ENCODE measurements at regions not wholly inside any gene's neighbourhood (a gene's known extent, or its start where the extent isn't known, plus 50 kb on each side); places are given as distances from the start of the nearest gene placed in this dataset.

- no peaks in the 10 kb centered on the region for H3K79me2 ChIP-seq (ENCODE audit: control insufficient read depth, insufficient read depth, low read length)
- no peak overlapping the region for H3K4me3 ChIP-seq
- FAIRE-seq (no peak), ATAC-seq (no peak), DNase-seq (ENCODE audit: low read depth, low spot score) (no peak)
- SMC1A ChIA-PET (ENCODE audit: uncharacterized antibody, unreplicated experiment): interaction anchor here (0.5 to 7.6 kb wide), 15 partner anchors 10 to 307 kb away, joined by 3 to 118 read pairs (median 7); no protein-coding TSS in a partner anchor
- H4K20me1 ChIP-seq (ENCODE audit: control insufficient read depth, insufficient read depth): no peaks in the 10 kb centered on the region
- BruUV-seq (replicated peaks): no TSS peak
- RAD21 ChIA-PET (ENCODE audit: unreplicated experiment): interaction anchor here (0.6 to 5.6 kb wide), 7 partner anchors 9 to 302 kb away, joined by 3 to 57 read pairs (median 4); no protein-coding TSS in a partner anchor
- TF ChIP-seq ZNF592 (IDR thresholded peaks at IDR 0.05) (no peak), STAT3 (IDR thresholded peaks at IDR 0.05; ENCODE audit: low read depth, low read length) (no peak), CREB1 (IDR thresholded peaks at IDR 0.05; ENCODE audit: low read depth) (no peak), CUX1 (IDR thresholded peaks at IDR 0.05; ENCODE audit: insufficient replicate concordance, low read depth, low read length) (no peak), RCOR1 (conservative IDR thresholded peaks at IDR 0.05; ENCODE audit: low read depth, low read length) (no peak), PML (IDR thresholded peaks at IDR 0.05; ENCODE audit: low read length) (no peak)
- H2AFZ ChIP-seq (ENCODE audit: control insufficient read depth, low read depth, low read length): no peak overlapping the region
- H3K27ac ChIP-seq (ENCODE audit: control insufficient read depth, insufficient read depth): no peak overlapping the region
- H3K27me3 ChIP-seq (replicated peaks in 1 of 2; ENCODE audit: control insufficient read depth in 2 of 2, insufficient read depth in 2 of 2, low read length in 1 of 2): no peaks in the 10 kb centered on the region
- 69% methylated on average over 3 of the region's 3 CpGs for WGBS (ENCODE audit: insufficient coverage, insufficient replicate concordance, low lambda C conversion rate, missing lambda C conversion rate)
- POLR2A ChIA-PET: no interaction called here
- no peaks in the 10 kb centered on the region for H3K9me3 ChIP-seq (replicated peaks; ENCODE audit: control insufficient read depth, insufficient read depth, low read length)
- in situ Hi-C loops (cut with MboI) (loop anchor here (5.0 kb wide), 1 partner anchor 151 kb away; no protein-coding TSS in a partner anchor), intact Hi-C loops (cut with micrococcal nuclease; ENCODE audit: unreplicated experiment) (loop anchor here (2.0 kb wide), 3 partner anchors 43 to 303 kb away; no protein-coding TSS in a partner anchor)
- no peaks in the 10 kb centered on the region for H3K36me3 ChIP-seq (ENCODE audit: control insufficient read depth in 2 of 2, insufficient read depth in 2 of 2, low read length in 1 of 2)
- CTCF ChIA-PET: interaction anchor here (0.8 to 7.5 kb wide), 14 partner anchors 8 to 301 kb away, joined by 3 to 131 read pairs (median 4); partner anchors contain the start of gene S1PR1
- peaks cover 17% of the 10 kb centered on the region for H3K4me1 ChIP-seq (ENCODE audit: control insufficient read depth, insufficient read depth, low read length)
- no peak overlapping the region; the same call in 1 of the 2 replicates for H3K4me2 ChIP-seq (ENCODE audit: control insufficient read depth, insufficient read depth)
- no peak overlapping the region for H3K9ac ChIP-seq (ENCODE audit: control insufficient read depth, insufficient read depth, low read length)
Observed at GRCh38 chr1:101136271-101136670, 100.5 kb upstream of the S1PR1 start.
